GM18508 (cell line): ENCODE measurements at regions not wholly inside any gene's neighbourhood (a gene's known extent, or its start where the extent isn't known, plus 50 kb on each side); places are given as distances from the start of the nearest gene placed in this dataset.
"Not testable (repeated sequence)": the region's sequence is repeated elsewhere in the genome, so short reads cannot be mapped to it uniquely, and the experiment has no call there.

Source experiments
- ATAC-seq: cut with Tn5 transposase; IDR thresholded peaks from one replicate; pipeline ENCODE4 v1.9.1; 2021; ENCODE audit warnings: moderate number of reproducible peaks; ENCODE audit not compliant: insufficient read depth, unreplicated experiment

DNA sequence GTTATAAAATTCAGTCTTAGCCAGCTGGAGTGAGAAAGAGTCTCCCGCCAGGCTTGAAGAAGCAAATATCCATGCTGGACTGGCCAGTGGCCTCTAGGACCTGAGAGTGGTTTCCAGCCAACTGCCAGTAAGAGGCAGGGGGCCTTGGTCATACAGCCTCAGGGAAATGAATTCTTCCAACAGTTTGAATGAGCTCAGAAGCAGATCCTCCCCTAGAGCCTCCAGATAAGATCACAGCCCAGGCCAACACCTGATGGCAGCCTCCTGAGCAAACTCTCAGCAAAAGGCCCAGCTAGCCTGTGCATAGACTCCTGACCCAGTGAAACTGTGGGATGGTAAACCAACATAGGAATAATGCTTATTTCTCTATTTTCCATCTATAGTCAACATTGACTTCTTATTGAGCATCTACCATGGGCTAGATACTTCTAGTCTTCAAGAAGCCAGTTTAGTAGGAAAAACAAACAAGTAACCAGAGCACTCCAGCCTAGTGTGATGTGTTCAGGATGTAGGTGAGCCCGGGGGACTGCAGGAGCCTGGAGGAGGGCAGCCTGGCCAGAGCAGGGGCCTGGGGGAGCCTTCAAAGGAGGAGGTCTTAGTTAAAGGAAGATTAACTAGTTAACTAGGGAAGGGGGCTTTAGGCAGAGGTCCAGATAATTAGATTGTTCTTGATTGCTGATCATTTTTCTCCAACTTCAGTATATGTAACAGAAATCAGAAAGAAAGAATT is 115.4 kb upstream of the ADO start:
- no peak for ATAC-seq

DNA sequence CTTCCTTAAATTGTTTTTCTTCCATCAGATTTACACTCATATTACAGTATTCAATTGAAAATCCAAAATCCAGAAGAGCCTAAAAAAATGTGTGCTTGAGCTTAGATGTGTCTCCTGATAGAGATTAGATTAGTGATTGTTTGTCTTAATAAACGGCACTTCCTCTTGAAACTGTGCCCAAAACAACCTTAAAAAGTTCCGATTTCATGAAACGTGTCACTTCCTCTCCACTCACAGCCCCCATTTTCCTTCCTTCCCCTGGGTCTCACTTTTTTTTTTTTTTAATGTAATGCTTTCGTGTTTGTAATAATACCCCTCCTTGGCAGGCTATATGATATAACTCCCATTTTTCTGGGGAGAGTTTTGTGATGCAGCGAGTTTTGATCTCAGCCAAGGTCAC is 114.8 kb upstream of the ADO start:
- ATAC-seq: no peak

DNA sequence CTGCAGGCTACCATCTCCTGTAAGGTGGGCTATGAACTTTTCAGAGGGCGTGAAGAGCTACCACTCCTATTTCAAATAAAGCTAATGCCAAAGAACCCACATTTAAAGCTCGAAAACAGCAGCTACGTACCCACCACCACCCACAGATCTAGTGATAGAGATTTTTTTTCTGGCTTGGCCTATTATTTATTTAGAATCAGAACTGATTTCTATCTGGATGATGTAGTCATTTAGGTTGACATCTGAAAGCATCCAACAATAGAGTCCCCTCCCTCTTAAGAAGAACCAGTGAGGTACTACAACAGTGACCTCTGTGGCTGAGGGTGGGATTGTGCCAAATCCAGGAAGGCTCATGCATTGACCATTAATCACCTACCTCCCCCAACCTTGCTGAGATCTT is 113.8 kb upstream of the ADO start:
- ATAC-seq: no peak

DNA sequence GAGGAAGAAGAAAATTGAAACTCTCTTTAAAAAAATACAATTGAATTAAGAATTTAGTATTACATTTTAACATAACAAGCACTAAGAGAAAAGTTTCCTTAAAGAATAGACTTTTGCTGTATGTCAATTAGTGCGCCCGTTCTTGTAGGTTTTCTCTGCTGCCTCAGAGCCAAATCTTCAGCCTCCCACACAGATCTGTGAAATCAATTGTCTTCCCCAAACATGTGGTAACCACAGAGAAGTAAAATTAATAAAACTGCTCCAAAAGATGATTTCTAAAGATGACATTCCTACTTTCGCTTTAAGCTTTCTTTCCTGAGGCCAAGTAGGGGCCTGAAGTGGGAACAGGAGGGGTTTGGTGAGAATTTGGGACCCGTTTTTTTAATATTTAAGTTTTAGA is 113.2 kb upstream of the ADO start:
- no peak for ATAC-seq

DNA sequence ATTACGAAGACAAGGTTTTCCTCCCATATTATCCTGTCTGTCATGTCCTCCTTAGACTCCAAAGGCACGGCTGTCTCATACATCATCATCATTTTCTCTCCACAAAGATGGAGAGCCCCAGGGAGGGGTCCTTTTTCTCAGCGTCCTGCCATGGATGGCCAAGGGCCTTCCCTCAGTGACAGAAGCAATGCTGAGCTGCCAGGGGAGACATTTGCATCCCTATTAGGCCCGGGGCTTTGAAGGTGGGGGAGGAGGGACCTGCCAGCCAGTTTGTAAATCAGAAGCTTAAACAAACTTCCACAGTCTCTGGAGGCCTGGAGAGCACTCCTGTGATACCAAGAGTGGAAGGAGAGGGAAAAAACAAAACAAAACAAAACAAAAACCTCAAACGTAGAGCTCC is 112.4 kb upstream of the ADO start:
- no peak for ATAC-seq

DNA sequence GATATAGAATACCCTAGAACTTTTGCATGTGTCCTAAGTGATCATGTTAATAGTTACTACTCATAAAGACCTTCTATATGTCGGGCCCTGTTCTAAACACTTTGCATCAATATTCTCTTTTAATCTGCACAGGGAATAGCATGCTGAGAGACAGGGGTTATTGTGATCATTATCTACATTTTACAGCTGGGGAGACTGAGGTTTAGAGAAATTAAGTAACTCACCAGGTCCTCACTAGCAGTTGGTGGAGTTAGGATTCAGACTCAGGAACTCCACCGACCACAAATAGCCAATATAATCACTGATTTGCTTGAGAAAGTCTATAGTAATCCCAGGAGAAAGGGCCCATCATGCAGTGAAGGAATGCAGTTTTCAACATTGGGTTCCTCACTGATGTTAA is 111.2 kb upstream of the ADO start:
- ATAC-seq: no peak

DNA sequence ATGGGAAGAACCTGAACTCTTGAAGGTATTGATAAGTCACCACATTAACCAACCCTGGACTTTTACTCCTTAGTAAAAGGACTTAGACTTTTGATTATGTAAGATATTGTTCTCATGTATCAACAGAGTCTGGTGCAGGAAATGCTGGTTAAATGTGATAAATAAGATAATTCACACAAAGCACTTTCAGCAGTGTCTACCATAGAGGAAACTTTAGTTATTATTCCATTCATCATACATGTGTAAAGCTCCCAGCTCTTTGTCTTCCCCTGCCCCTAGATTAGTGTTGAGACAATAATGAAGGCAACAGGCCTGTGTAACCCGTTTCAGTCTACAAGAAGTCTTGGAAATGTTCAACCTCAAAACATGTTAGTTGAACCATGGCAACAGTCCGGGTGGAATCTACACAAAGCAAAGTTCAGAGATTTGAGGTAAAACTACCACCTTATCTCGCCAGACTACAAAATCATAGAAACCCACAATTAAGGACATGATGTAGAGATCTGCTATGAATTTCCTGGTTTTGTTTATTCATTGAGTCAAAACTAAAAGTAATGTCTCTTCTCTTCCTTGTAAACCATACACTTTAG is 109.9 kb upstream of the ADO start:
- ATAC-seq: no peak

DNA sequence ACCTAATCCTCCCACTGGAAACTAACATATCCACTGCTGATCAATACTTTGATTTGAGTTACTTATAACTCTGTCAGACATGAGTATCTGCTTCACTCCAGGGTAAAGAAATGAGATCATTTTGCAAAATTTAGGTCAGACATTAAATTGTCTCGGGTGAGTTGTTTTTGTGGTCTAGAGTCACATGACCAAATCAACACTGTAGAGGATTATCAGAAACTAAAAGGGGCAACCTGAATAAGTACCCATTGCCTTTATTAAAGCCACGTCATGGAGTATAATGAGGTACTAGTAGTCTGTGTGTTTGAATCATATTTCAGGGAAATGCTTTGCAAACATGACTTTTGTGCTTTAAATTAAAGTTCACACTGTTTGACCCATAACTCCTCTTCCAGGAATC is 107.7 kb upstream of the ADO start:
- no peak for ATAC-seq

DNA sequence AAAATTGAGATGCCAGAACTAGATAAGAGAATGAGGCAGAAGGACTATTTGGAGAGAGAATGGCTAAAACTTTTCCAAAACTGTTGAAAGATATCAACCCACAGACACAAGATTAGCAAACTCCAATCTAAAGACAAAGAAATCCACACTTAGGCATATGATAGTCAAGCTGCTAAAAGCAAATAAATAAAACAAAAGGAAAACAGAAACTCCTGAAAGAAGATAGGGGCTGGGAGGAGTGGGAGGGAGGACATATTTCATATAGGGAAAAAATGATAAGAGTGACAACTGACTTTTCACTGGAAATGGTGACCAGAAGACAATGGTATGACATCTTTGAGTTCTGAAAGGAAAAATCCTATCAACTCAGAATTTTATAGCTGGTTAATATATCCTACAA is 105.4 kb upstream of the ADO start:
- ATAC-seq: no peak

DNA sequence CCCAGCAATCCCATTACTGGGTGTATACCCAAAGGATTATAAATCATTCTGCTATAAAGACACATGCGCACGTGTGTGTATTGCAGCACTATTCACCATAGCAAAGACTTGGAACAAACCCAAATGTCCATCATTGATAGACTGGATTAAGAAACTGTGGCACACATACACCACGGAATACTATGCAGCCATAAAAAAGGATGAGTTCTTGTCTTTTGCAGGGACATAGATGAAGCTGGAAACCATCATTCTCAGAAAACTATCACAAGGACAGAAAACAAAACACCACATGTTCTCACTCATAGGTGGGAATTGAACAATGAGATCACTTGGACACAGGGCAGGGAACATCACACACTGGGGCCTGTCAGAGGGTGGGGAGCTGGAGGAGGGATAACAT is 100.4 kb upstream of the ADO start:
- ATAC-seq: not testable (repeated sequence)

DNA sequence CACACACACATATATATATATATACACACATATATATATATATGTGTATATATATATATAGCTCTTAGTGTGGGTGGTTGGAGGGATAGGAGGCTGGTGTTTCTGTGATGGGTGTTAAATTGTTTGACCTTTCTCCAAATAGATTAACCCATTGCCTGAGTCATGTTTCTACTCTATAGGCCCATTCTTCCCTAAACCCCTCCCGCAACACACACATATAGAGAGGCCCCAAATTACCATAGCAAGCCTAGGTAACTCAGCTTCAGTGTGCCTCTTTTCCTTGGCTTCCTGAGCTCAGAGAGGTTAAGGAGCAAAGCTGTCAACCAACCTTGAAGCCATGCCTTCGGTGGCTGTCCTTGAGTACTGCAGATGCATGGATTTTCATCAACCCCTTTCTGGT is 98.7 kb upstream of the ADO start:
- no peak for ATAC-seq

DNA sequence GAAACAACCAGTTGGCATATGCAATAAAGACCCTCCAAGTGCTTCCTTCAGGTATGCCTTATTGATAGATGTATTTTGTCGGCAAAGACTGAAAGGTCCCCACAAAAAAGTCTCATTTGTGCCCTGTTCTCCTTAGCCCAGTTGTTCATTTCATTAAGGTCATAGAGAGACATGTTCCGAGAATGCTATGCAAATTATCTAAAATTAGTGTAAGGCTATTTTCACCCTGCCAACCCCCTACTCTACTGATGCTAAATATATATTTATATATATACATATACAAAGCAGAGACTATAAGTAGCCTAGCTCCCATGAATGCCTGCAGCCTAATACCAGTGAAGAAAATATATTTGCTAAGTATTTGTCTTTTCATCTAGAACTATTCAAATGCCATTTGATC is 96.7 kb upstream of the ADO start:
- ATAC-seq: peak; percentile 46

DNA sequence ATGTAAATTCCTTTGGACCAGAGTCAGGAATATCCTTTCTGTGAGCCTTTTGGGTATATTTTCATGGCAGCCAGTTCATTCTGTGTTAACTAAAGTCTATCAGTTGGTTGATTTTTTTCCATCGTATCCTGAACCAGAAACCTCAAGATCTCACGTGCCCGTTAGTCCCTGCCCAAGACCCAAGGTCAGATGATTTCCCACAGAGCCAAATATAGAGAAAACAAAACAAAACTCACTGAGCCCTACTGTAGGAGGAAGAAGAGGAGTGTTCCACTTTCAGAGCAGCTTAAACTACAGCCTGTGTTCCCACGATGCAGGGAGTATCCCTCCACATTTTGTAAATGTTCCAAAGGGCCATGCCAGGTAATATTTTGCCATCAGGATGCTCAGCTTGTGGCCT is 96.0 kb upstream of the ADO start:
- ATAC-seq: no peak

DNA sequence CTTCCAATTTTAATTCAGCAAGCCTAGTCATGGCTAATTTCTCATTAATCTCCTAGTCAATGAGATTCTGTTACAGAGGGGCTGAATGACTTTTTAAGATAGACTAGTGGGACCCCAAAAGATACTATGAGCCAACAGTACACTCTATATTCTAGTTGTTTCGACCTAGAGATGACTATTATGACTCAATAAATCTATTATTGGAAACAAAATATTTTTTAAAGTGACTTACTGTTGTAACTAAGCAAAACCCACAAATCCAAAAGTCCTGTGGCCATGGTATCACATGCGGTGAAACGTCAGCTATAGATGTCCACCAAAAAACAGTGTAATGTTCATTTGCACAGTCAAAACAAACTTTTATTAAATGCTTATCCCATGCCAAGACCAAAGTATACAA is 95.3 kb upstream of the ADO start:
- ATAC-seq: no peak

DNA sequence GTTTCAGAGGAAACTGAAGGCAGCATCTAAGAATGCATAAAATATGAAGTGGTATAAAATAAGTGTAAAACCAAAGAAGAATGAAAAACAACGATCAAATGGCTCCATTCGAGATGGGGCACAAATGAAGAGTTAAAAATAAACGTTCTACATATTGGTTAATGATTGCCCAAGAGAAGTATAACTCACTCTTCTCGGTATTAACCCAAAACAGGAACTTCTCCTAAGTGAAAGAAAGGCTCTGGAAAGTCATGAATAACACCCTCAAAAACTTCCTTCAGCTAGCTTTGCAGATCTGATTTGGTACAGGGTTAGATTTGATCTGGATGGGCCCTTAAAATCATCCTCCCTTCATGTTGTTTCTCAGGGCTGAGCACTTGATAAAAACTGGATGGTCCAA is 94.3 kb upstream of the ADO start:
- ATAC-seq: no peak

DNA sequence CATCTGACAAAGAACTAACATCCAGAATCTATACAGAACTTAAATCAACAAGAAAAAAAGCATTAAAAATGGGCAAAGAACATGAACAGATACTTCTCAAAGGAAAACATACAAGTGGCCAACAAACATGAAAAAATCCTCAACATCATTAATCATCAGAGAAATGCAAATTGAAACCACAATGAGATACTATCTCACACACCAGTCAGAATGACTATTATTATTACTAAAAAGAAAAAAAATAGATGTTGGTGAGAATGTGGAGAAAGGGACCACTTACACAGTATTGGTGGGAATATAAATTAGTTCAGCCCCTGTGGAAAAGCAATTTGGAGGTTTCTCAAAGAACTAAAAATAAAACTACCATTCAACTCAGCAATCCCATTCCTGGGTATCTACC is 89.1 kb upstream of the ADO start:
- ATAC-seq: no peak

DNA sequence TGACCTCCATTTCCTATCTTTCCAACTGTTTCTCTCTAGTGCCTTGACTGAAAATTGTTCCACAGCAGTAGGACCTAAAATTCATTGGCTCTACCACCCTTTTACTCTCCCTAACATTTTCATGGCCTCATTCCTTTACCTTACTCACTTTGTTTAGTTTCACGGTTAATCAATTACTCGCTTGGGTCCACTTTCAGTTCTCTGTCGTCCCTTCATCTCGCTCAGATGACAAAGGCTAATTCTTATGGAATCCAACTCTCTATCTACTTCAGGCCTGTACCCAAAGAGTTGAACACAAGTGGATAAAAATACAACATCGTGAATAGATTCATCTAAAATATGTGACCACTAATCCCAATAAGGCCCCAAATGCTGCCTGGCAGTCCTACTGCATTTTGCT is 85.9 kb upstream of the ADO start:
- no peak for ATAC-seq

DNA sequence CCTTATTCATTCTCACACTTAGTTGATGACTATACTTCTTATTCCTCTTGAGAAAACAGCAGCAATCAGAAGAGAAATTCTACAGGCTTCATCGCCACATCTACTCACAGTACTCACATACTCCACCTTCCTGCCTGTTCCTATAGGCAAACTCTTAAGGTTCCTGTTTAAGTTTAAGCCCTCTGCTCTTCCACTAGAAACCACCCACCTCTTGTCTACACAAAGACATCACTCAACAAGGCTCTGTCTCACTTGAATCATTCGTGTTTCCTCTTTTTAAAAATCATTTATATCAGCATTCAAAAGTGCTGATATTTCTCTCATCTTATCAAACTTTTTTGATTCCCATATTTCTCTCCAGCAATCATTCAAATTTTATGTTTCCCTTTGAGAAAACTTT is 85.5 kb upstream of the ADO start:
- no peak for ATAC-seq

DNA sequence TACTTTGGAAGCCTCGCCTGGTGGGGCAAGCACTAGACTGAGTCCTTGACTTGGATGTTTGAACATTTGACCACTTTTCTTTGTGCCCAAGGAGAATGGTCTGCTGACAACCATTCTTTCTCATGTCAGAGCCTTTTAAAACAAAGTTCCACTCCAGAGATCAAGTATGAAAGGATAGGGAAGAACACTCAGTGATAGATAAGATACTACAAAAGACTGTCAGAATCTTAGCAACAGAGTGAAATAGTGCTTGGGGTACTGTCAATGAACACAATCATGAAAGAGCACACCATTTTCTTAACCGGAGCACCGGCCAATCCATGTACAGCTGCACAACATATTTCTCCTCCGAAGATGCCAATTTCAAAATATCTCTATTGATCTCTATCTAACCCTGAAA is 82.8 kb upstream of the ADO start:
- ATAC-seq: no peak

DNA sequence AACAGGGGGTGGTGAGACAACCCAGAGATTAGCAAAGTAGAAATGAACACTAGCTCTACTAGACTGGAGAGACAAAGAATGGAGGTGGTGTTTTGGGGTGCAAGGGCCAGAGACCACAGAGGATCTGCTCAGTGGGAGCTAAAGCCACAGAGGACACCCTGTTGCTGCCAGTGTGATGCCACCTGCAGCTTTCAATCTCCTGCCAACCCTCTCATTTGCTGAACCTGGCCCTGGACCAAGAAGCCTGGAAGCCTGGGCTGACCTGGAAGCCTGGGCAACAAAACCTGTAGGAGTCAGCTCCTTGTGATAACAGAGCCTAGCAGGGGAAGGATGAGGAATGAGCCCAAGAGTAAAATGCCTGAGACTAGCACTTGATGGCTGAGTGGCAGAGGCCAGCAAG is 81.1 kb upstream of the ADO start:
- ATAC-seq: no peak

DNA sequence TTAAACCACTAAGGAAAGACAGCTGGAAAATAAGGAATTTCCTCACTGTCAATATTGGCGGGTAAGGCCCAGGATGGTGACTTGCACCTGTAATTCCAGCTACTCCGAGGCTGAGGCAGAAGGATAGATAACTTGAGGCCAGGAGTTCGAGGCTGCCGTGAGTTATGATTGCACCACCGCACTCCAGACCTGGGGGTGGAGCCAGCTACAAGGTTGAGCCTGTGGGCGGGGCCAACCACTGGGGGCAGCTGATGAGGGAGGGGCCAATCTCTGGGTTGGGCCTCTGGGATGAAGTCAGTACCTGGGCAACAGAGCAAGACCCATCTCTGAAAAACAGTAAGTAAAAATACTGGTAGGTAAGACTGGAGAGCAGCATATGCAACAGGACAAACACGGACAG is 80.1 kb upstream of the ADO start:
- no peak for ATAC-seq

DNA sequence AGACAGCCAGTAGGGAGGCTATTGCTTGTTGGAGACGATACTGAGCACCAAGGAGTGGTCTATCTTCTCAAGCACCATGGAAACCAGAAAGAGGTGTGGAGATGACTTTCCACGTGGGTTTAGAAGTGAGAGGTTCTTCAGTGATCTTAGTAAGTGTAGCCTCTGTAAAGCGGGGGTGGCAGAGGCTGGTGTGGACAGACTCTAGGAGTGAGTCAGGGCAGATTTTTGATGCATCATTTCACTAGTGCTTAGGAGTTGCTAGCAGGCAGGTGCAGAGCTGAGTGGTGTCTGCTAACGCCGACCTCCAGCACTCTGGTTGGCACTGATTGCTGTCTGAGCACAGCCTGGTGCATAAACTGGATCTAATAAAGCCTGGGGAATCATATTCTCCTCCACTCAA is 78.4 kb upstream of the ADO start:
- peak; percentile 97 for ATAC-seq

DNA sequence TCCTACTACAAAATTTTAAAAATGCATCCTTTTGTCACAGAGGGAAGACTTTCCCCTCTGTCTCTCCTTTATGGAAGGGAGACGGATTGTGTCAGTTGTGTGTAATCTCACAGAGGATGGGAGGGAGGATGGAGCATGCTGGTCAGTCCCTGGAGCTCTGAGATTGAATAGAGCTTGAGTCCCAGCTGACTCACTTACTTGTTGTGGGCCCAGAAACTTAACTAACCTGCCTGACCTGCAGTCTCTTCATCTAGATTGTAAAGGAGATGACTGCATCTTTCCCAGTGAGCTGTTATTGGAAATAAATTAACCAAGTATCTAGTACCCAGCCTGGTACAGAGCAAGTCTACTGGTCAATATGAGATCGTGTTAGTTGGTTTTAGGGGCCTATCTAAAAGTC is 77.9 kb upstream of the ADO start:
- no peak for ATAC-seq
